WERI-Rb-1 (cell line): ENCODE measurements at regions not wholly inside any gene's neighbourhood (a gene's known extent, or its start where the extent isn't known, plus 50 kb on each side); places are given as distances from the start of the nearest gene placed in this dataset.

Experiments used
- DNase-seq: peaks from one replicate; pipeline ENCODE4 v3.0.0-alpha.2; 2020
- H3K27ac ChIP-seq: fragments of 250-450 bp; sonication (Bioruptor Pico); 2 replicates; pipeline ENCODE4 v1.5.1; 2020; ENCODE audit warnings: mild to moderate bottlenecking, moderate library complexity
- H3K27me3 ChIP-seq: fragments of 250-450 bp; sonication (Bioruptor Pico); 2 replicates; pipeline ENCODE4 v1.5.1; 2021; ENCODE audit warnings: mild to moderate bottlenecking, low read depth, moderate library complexity; ENCODE audit not compliant: insufficient read depth, severe bottlenecking
- H3K36me3 ChIP-seq: fragments of 250-450 bp; sonication (Bioruptor Pico); 2 replicates; pipeline ENCODE4 v1.5.1; 2020; ENCODE audit warnings: mild to moderate bottlenecking, moderate library complexity
- H3K4me3 ChIP-seq: 2 replicates; pipeline ENCODE4 v1.5.1; 2011; ENCODE audit warnings: low read depth, mild to moderate bottlenecking, control low read depth, low read length
- H3K9me3 ChIP-seq: fragments of 250-450 bp; sonication (Bioruptor Pico); 2 replicates; pipeline ENCODE4 v1.5.1; 2021; ENCODE audit warnings: mild to moderate bottlenecking, moderate library complexity; ENCODE audit not compliant: severe bottlenecking
- TF ChIP-seq, protein P1 (sequence below): IDR thresholded peaks from 2 replicates; pipeline ENCODE4 v1.5.1; 2011; ENCODE audit warnings: low read depth, mild to moderate bottlenecking, control low read depth, inconsistent platforms, low read length

DNA sequence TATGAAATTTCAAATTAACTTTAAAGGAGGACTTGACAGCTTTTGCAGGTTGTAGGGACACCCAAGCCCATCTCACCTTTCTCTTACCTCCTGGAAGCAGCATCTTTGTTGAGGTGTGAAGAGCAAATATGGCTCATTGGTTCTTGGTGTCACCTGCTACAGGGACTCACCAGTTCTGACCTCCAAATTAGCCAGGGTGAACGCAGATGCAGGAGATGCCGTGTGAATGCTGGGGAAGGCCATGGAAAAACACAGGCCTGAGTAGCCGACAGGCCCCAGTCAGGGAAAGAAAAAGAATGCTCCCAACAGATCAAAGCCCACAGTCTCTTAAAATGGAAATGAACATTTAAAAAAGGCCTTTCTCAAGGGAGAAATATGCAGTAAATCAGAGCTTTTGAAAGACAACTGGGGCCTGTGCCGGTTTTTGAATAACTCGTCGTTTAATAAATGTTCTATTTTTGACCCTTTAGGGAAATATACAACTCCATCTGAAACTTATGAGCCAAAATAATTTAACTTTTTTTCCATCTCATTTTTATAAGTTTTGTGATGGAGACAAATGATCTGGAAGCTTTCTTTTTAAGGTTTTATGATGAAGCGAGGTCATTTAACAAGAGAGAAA lies 167.5 kb downstream of the CD83 start:
- Histone ChIP-seq H3K27me3 (no peaks in the 10 kb centered on the region), H3K4me3 (no peak overlapping the region), H3K36me3 (no peaks in the 10 kb centered on the region), H3K9me3 (no peaks in the 10 kb centered on the region), H3K27ac (no peak overlapping the region)
- DNase-seq = no peak
- TF ChIP-seq, protein P1, sequence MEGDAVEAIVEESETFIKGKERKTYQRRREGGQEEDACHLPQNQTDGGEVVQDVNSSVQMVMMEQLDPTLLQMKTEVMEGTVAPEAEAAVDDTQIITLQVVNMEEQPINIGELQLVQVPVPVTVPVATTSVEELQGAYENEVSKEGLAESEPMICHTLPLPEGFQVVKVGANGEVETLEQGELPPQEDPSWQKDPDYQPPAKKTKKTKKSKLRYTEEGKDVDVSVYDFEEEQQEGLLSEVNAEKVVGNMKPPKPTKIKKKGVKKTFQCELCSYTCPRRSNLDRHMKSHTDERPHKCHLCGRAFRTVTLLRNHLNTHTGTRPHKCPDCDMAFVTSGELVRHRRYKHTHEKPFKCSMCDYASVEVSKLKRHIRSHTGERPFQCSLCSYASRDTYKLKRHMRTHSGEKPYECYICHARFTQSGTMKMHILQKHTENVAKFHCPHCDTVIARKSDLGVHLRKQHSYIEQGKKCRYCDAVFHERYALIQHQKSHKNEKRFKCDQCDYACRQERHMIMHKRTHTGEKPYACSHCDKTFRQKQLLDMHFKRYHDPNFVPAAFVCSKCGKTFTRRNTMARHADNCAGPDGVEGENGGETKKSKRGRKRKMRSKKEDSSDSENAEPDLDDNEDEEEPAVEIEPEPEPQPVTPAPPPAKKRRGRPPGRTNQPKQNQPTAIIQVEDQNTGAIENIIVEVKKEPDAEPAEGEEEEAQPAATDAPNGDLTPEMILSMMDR = no peak

GRCh38 chr6:14286144-14286543 lies 168.6 kb downstream of the CD83 start:
- TF ChIP-seq, protein P1 = no peak
- no peaks in the 10 kb centered on the region for H3K27me3 ChIP-seq
- H3K9me3 ChIP-seq = no peaks in the 10 kb centered on the region
- DNase-seq = no peak
- no peaks in the 10 kb centered on the region for H3K36me3 ChIP-seq
- no peak overlapping the region for H3K27ac ChIP-seq
- no peak overlapping the region for H3K4me3 ChIP-seq

DNA sequence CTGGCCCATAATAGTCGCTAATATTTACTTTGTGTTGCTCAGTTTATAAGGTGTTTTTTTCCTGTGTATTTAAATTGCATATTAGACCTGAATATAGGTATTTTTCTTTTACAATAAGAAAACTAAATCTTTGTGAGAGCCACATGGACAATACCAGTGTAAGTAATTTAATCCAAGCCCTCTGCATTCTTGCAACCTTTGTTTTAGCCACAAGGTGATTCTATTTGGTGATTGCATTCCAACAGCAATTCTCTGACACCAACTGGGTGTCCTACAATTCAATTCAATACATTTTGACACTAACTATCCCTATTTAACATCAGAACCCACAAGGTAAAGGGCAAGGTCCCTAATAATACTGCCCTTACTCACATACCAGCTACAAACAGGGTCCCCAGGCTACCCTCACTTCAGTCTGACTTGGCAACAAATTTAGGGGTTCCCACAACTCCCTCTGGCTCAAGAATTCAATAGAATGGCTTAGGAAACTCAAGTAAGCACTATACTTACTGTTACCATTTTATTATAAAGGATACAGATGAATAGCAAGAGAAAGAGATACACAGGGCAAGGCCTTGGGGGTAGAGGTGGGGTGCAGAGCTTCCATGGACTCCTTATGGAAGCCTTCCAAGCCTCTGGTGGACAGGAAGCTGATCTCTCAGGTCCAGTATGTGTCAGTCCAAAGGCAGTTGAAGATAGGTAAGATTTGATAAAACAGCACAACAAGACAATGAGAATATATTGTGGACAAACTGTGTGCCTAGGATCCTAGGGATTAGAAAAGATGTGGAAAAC lies 169.3 kb downstream of the CD83 start:
- no peaks in the 10 kb centered on the region for H3K36me3 ChIP-seq
- no peak for DNase-seq
- no peaks in the 10 kb centered on the region for H3K27me3 ChIP-seq
- no peak overlapping the region for H3K27ac ChIP-seq
- H3K9me3 ChIP-seq = no peaks in the 10 kb centered on the region
- no peak overlapping the region for H3K4me3 ChIP-seq
- TF ChIP-seq, protein P1 = no peak

GRCh38 chr6:14287707-14288106 lies 170.1 kb downstream of the CD83 start:
- Histone ChIP-seq H3K36me3 (no peaks in the 10 kb centered on the region), H3K4me3 (no peak overlapping the region), H3K9me3 (no peaks in the 10 kb centered on the region), H3K27me3 (no peaks in the 10 kb centered on the region), H3K27ac (no peak overlapping the region)
- TF ChIP-seq, protein P1 = no peak
- DNase-seq = no peak

GRCh38 chr6:14288910-14289309 lies 171.3 kb downstream of the CD83 start:
- Histone ChIP-seq H3K36me3 (no peaks in the 10 kb centered on the region), H3K4me3 (no peak overlapping the region), H3K9me3 (no peaks in the 10 kb centered on the region), H3K27ac (no peak overlapping the region), H3K27me3 (no peaks in the 10 kb centered on the region)
- TF ChIP-seq, protein P1 = no peak
- no peak for DNase-seq
